Hematopoietic multipotent progenitor cell treated with erythropoietin and hydrocortisone succinate and interleukin-3 and kit ligand, for 4 days (in vitro differentiated cells): ENCODE measurements at regions not wholly inside any gene's neighbourhood (a gene's known extent, or its start where the extent isn't known, plus 50 kb on each side); places are given as distances from the start of the nearest gene placed in this dataset.
A peak's percentile ranks its signal among the peaks of the same experiment; 100 is the strongest.

Source experiments
- DNase-seq: peaks from one replicate; pipeline ENCODE4 v3.0.0-alpha.2; 2015

GRCh38 chr1:226461087-226461486 lies 53.2 kb upstream of the PARP1 start:
- DNase-seq: peak; percentile 52

GRCh38 chr1:226463925-226464586 lies 56.2 kb upstream of the PARP1 start:
- no peak for DNase-seq

DNA sequence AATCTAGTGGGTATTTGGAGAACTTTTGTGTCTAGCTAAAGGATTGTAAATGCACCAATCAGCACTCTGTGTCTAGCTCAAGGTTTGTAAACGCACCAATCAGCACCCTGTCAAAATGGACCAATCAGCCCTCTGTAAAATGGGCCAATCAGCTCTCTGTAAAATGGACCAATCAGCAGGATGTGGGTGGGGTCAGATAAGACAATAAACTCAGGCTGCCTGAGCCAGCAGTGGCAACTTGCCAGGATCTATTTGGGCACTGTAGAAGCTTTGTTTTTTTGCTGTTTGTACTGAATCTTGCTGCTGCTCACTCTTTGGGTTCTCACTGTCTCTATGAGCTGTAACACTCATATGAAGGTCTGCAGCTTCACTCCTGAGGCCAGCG lies 56.7 kb upstream of the PARP1 start:
- DNase-seq: peak; percentile 48

DNA sequence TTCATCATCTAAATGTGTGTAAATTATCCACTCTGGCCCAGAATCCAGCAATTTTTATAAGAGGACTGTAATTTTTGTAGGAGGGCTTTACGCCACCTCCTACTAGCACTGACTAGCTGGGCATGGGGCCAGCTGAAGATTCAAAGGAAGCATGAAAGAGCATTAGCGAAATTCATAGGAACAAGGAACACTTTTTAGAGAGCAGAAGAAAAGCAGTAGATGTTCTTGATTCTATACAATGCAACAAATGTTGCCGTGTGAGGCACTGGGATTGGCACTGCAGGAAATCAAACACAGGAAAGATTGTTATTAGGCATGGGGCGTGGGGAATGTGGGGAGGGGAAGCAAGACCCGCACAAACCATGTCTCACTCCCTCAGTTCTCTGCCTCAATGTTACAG lies 58.4 kb upstream of the PARP1 start:
- no peak for DNase-seq

DNA sequence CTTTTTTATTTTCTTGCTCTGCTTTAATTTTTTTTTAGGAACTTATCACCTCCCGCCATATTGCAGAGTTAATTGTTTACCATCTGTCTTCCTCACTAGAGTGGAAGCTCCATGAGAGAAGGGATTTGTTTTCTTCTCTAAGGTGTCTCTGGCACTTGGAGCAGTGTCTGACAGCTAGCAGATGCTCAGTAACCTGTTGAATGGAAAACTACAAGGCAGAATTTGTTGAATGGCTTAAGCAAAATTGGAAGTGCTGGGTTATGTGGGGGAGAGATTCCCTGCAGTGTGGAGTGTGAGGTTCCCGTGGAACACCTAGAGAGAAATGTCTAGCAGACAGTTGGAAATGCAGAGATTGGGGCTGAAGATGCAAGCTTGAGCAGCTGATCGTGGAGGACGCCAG lies 59.5 kb upstream of the PARP1 start:
- DNase-seq: no peak

DNA sequence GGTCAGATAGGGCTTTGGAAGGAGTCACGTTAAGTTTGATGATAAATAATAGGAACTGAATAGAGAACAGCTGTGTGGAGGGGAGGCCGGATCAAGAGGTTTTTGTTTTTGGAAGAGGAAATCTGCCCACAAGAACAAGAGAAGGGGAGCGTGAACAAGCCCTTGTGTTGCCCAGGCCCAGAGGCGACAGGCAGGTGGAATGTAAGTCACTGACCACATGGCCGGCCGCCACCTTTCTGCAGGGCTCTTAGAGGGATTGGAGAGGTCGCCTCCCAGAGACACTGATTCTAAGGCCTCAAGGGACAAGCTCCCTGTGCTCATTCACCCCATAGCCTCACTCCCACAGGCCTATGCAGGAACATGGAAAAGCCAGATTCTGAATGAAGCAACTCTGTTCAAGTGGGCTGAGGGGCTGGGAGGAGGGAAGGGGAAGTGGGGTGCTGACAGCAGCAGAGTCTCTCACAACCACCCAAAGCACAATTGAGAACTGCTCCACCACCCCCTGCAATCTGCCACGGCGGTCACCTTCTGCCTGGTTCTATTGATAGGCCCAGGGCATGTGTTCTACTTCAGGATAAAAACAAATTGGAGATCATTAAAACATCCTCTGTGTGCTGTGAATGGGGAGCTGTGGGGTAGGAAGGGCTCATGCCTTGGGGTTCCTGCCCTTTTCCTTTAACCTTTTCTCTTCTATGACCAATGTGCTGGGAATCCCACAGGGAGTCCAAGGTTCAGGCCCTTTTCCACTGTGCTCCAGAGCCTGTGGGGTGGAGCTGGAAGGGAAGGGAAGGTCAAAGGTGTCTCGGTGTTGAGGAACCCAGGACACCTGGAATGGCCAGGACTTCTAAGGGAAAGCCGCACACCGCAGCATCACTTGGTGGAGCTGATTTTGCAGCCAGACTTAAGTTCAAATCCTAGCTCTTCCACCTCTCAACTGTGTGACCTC lies 63.3 kb upstream of the PARP1 start:
- DNase-seq: no peak

- DNase-seq: no peak
Observed at GRCh38 chr1:226473325-226473724, 65.4 kb upstream of the PARP1 start.

- DNase-seq: no peak
Observed at GRCh38 chr1:226474041-226474440, 66.1 kb upstream of the PARP1 start.

GRCh38 chr1:226474443-226475141 lies 66.7 kb upstream of the PARP1 start:
- no peak for DNase-seq

GRCh38 chr1:226475142-226475511 lies 67.2 kb upstream of the PARP1 start:
- DNase-seq: no peak

DNA sequence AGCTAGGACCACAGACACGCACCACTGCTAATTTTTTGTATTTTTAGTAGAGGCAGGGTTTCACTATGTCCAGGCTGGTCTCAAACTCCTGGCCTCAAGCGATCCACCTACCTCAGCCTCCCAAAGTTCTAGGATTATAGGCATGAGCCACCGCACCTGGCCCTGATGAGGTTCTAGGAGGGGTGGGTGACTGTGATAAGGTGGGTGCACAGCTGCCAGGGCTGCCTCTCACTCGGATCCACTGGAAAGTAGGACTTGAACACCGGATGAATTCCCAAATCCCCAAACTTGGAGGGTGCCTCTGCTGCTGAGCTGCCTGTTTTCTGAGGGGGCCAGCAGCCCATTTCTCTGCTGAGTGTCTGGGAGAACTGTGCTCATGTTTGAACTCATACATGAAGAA lies 68.2 kb upstream of the PARP1 start:
- no peak for DNase-seq

- no peak for DNase-seq
Observed at GRCh38 chr1:226476648-226477319, 68.9 kb upstream of the PARP1 start.

DNA sequence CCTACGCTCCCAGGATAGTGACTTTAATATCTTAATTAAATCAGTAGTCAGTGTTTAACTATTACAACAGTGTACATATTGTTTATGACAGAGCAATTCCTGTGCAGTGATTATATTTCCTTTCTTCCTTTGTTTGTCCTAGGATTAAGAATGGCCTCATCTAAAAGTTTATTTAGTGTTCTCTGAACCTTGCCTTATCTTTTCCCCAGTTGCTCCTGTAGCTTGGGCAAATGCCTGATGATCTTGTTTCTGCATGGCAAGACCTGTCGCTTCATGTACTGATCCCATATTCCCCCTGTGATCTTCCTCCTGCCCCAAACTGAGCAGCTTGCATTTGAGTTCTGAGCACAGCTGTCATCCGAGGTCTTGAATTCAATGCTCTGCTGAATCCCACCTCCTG lies 69.1 kb upstream of the STUM start:
- no peak for DNase-seq

DNA sequence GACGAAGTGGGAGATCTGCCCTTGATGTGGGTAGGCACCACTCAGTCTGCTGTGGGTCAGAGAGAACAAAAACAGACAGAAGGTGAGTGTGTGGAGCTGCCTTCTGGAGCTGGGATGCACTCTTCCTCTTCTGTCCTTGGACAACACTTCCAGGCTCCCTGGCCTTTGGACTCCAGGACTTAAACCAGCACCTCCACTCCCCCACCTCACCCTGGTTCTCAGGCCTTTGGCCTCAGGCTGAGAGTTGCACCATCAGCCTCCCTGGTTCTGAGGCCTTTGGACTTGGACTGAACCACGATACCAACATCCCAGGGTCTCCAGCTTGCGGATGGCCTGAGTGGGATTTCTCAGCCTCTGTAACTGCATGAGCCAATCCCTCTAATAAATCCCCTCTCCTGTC lies 68.1 kb upstream of the STUM start:
- no peak for DNase-seq

GRCh38 chr1:226481133-226481532 lies 67.4 kb upstream of the STUM start:
- DNase-seq: no peak

DNA sequence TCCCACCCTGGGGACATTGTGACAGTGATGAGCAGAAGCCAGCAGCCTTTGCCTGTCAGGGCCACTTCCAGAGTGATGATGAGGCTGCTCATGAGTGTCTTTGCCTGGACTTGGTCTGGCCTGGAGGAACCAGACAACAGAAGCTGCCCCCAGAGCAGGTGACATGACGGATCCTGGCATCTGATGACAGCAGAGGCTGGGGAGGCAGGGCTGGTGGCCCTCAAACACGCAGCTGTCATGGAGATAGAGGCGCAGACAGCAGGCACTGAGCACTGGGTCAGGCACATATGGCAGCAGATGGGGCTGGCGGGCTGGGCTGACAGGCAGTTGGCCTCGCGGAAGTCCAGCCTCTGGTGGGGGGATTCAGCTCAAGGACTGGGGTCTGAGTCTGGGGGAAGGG lies 66.4 kb upstream of the STUM start:
- no peak for DNase-seq

- DNase-seq: no peak
Observed at GRCh38 chr1:226482975-226483700, 65.4 kb upstream of the STUM start.

DNA sequence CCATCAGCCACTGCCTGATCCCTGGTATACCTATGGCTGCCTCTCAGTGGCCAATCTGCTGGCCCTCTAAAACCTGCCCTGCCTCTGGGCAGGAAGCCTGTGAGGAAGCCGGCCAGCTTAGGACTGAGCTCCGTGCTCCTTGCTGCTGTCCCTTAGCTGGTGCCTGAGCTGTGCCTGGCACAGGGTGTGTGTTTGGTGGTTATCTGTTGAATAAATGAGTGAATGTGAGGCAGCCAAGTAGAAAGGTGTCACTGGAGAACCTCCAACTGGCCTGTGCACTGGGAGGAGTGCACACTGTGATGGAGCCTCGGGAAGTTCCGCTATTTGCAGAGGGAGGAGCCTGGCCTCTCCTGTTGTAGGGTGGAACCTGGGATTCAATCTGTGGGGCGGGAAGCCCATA lies 63.4 kb upstream of the STUM start:
- DNase-seq: no peak

GRCh38 chr1:226486161-226486560 lies 62.4 kb upstream of the STUM start:
- peak; percentile 45 for DNase-seq

DNA sequence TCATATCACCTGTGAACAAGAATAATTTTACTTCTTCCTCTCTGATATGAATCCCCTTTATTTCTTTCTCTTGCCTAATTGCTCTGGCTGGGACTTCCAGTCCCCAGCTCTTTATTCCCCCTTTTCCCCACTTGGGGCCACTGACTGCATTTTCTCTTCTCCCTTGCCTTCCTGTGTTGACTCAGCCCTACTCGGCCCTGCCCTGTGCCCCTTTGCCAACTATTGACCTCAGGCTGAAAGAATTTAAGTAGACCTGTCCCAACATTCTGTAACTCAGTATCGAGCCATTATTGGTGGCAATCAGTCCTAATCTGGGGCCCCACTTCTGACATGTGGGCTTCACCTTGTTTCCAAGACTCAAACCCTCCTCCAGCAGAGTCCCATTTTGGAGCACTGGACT lies 60.6 kb upstream of the STUM start:
- no peak for DNase-seq

DNA sequence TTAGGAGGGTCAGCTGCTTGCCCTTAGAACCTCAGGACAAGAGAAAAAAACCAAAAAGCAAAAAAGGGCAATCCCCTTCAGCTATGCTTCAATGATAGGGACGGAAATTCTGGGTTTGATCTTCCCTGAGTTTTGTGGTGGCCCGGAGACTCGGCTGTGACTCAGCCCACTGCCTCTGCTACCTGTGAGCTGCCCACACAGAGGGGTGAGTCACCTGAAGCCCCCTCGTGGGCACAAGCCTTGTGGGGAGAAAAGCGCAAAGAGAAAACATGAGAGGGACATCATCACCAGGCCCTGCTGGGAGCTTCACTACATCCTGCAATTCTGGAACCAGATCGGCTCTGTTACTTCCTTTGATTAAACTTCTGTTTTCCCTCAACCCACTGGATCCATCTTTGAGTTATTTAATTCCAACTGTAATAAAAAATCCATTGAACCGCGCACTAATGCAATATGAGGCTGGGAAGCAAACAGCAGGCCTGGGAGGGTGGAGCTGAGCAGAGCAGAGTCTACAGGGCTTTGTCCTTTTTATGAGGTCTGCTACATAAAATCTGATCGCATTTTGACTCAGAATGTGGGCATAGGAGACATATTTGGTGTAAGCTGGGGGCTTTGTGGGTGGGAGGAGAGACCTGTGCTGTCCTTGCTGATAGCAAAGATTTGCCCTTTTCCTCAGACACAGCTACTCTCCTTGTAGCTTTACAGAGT lies 58.7 kb upstream of the STUM start:
- DNase-seq: no peak

GRCh38 chr1:226490426-226490809 lies 58.1 kb upstream of the STUM start:
- DNase-seq: no peak
